NCI-H1105 treated with DMSO at 0.1 percent for 48 hours (cell line): ENCODE measurements at regions not wholly inside any gene's neighbourhood (a gene's known extent, or its start where the extent isn't known, plus 50 kb on each side); places are given as distances from the start of the nearest gene placed in this dataset.

Experiments
- DNase-seq: peaks from one replicate; lab custom pipeline; 2025; lab: John Stamatoyannopoulos, UW

DNA sequence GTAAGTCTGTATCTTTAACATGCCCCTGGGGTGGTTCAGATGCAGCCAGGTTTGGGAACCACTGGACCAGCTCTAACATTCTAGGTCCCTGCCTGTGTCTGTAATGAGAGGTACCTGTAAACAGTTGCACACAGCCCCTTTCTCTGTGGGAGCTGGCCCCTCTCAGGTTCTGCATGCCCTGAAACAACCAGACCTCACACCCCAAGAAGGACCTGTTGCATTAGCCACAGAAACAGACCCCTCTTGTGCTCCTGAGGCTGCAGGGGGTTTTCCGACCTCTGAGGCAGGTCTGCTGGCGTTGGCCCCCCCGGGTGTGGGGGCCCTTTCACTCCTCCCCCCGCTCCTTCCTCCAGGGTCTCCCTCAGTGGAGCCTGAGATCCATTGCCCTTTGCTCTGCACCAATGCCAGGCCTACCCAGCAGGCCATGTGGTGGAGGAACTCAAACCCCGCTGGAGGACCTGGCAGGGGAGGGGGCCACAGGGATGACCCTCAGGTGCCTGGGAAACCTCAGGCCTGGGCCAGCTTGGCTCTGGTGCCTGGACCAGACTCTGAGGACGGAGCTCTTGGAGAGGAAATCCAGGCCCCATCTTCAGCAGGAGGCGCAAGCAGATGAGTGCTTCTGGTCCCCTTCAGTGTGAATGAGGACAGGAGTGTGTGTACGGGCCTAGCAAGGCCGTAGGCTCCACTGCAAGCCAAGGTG, 61.4 kb upstream of the PJA1 start:
- DNase-seq = no peak

DNA sequence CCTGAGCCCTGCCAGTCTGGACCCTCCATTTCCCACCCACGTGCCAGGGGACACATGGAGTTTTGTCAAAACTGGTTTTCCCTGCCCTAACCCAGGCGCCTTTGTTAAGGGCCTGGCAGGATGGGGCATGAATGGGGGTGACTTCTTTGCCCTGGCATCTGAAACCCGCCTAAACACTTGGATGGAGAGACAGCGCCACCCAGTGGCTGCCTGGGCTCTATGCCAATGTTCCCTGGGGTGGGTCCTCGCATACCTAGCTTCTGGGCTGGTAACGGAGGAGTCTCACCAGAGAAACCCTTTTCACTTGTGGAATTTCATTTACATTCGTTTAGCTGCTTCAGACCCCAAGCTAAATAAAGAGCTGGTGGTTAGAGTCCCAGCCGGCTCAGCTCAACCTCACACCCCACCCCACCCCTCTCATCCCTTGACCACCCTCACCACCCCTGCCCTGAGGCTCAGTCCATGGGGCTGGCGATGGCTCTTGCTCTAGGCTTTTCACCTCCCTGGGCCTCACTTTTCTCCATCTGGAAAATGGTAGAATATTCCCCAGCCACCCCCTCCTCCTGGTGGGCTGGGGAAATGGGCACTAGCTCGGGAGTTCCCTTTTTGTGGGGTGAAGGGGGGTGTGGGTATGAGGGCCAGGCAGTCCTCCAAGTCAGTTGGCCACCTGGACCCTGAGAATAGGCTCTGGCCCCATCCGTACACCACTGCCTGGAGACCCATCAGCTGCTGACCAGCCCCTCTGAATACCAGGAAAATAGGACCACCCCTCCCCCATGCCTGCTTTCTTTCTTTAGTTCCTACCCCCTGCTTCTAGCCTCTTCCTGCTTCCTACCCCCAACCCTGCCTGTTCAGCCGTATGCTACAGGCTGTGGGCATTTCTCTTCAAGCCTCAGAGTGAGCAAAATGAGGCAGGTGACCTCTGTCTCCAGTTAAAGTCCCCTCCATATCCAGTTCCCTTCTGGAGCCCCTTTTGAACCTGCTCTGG, 57.1 kb upstream of the PJA1 start:
- DNase-seq = peak; percentile 50

DNA sequence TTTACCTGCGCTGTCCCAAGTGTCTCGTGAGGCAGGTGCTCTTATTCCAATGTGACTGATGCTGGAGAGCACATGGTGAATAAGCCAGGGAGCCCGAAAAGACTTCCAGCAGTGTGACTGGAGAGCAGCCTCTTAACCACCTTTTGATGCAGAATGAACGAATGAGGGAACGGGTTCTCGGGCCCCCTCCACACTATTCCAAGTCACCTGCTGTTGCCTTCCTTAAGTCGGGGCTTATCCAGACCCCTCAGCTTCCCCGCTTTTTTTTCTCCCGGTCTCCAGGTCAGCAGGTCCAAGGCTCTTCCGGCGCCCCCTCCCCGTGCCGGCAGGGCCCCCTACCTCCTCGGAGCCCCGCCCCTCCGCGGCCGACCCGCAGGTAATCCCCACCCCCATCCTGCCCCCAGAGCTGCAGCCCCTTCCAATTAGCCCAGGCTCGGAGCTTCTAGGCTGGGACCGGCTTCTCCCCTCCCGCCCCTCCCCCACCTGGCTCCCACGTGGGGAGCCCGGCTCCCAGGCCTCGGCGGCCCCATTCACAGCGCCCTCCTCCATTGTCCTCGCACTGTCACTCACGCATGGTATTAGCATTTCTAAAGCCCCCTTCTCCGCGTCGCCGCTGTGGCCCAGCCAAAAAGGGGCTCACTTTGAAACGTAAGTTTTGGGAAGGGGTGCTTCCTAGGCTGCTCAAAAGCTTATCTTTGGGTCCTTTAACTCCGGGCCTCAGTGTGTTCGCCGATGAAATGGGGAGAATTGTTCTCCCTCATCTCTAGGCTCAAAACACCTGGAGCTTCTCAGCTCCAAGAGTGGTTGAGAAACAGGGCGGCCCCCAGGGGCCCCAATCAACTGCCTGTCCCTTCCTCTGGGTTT, 56.2 kb upstream of the PJA1 start:
- no peak for DNase-seq

DNA sequence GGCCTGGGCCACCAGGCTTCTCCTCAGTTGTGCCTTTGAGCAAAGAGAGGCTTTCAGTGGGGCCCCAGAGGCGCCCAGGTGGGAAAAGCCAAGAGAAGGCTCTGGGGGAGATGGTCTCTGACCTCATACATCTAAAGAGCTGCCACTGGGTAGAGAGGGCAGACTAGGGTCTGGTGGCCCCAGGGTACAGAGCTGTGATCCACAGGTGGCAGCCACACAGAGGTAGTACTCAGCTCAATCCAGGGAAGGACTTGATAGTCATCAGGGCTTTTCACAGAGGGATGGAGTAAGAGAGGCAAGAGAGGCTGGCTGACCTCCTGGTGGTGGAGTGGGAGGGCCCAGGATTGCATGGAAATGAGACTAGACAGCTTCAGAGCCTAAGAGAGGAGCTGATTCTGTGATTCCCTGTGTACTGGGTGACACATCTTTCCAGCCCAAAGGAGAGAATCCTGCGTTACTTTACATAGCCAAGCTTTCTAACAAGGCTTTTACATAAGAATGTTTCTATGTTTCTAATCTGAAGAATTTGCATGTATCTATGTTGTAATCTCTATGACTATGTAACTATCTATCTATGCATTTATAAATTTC, 53.2 kb upstream of the PJA1 start:
- no peak for DNase-seq

DNA sequence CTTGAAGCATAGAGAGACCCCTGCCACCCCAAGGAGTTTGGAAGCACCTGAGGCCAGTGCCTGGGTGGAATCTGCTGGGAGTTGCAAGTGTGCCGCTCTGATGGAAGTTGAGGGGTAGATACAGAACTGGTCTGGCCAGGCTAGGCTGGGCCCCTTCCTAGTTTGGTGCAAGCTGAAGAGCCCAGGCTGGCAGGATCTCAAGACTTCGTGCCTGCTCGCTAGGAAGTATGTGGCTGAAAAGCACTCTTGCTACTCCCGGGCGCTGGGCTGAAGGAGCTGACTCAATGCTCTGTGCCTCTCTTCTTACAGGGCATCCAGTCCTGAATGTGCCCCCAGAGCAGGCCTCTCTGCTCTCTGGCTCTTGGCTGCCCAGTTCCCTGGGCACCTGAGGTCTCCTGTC, 51.7 kb upstream of the PJA1 start:
- no peak for DNase-seq

DNA sequence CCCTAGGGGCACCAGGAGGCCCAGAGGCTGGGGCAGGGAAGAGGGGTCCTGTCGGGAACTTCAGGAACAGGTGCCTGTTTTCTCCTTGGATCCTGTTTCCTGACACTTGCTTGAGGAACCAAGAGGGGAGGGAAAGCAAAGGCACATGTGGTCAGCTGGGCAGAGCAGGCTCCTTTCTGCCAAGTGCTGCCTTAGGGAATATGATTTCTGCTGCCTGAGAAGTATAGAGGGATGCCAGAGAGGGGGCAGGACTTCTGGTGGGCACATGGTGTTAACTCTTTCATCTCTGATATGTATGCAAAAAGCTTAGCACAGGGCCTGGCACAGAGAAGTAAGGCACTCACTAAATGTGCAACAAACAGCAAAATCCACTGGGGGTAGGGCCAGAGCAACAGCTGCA, 51.2 kb upstream of the PJA1 start:
- DNase-seq = no peak

DNA sequence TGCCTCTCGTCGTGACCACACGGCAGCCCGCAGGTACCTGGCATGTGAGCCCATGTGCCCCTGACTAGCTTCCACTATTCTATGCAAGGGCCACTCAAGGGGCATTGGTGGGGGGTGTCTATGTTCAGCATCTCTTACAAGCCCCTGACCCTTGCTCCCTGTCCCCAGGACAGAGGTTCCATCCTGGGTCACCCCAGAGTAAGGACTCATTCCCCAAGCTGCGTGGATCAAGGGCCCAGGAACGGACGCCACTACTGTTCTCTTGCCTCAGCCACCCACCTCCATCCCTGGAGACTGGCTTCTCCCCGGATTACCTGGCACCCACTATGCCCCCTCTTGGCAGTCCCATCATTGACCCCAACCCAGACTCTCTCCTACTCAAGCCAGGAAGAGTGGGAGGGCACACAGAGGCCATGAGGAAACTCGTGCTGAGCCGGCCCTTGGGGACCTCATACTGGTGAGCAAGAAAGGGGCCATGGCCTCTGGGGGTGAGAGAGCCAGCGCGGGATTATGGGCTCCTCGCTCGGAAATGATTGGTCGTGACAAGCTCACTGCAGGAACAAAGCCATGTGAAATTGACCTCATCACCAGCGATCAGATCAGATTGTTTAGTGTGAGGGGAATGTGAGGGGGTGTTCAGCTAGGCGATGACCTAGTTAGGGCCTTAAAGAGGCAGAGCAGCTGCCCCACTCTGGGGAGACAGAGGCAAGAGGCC, 50.1 kb upstream of the PJA1 start:
- DNase-seq = no peak
